Neural progenitor cell (in vitro differentiated cells): ENCODE measurements at regions not wholly inside any gene's neighbourhood (a gene's known extent, or its start where the extent isn't known, plus 50 kb on each side); places are given as distances from the start of the nearest gene placed in this dataset.

Experiments used
- DNase-seq: peaks from one replicate; pipeline ENCODE4 v3.0.0-alpha.2; 2016; ENCODE audit warnings: low spot score
- H2AFZ ChIP-seq: fragments of 200-600 bp; sonication (generic); replicated peaks from 2 replicates; pipeline ENCODE4 v1.6.1; 2016; ENCODE audit warnings: antibody characterized with exemption
- H3F3A ChIP-seq: fragments of 200-600 bp; sonication (generic); 2 replicates; pipeline ENCODE4 v1.6.1; 2016; ENCODE audit warnings: antibody characterized with exemption, low read depth
- H3K27ac ChIP-seq: fragments of 200-600 bp; sonication (generic); 2 replicates; pipeline ENCODE4 v1.5.1; 2016; ENCODE audit warnings: mild to moderate bottlenecking
- H3K27me3 ChIP-seq: fragments of 200-600 bp; sonication (generic); 2 replicates; pipeline ENCODE4 v1.6.1; 2016; ENCODE audit warnings: mild to moderate bottlenecking, moderate library complexity
- H3K36me3 ChIP-seq: fragments of 200-600 bp; sonication (generic); 2 replicates; pipeline ENCODE4 v1.5.1; 2016
- H3K4me1 ChIP-seq: fragments of 200-600 bp; sonication (generic); 2 replicates; pipeline ENCODE4 v1.6.1; 2016; ENCODE audit warnings: mixed run types
- H3K4me2 ChIP-seq: fragments of 200-600 bp; sonication (generic); 2 replicates; pipeline ENCODE4 v1.6.1; 2016
- H3K4me3 ChIP-seq: fragments of 200-600 bp; sonication (generic); 2 replicates; pipeline ENCODE4 v1.5.1; 2016
- H3K79me2 ChIP-seq: fragments of 200-600 bp; sonication (generic); 2 replicates; pipeline ENCODE4 v1.6.1; 2016; ENCODE audit warnings: low read depth
- H3K9ac ChIP-seq: fragments of 200-600 bp; sonication (generic); 2 replicates; pipeline ENCODE4 v1.6.1; 2016
- H3K9me3 ChIP-seq: fragments of 200-600 bp; sonication (generic); 2 replicates; pipeline ENCODE4 v1.5.1; 2016; ENCODE audit warnings: low read depth
- H4K20me1 ChIP-seq: fragments of 200-600 bp; sonication (generic); 2 replicates; pipeline ENCODE4 v1.6.1; 2016; ENCODE audit warnings: low read depth
- H3K27ac Mint-ChIP-seq: 3 replicates; pipeline ENCODE4 v1.8.0; 2021; ENCODE audit warnings: mixed read lengths
- H3K27me3 Mint-ChIP-seq: 2 replicates; pipeline ENCODE4 v1.8.0; 2022; ENCODE audit warnings: low read depth, mild to moderate bottlenecking, inconsistent platforms, moderate library complexity, mixed read lengths; ENCODE audit not compliant: insufficient read depth
- H3K36me3 Mint-ChIP-seq: 3 replicates; pipeline ENCODE4 v1.8.0; 2021; ENCODE audit warnings: mixed read lengths
- H3K4me1 Mint-ChIP-seq: 3 replicates; pipeline ENCODE4 v1.8.0; 2021; ENCODE audit warnings: mixed read lengths
- H3K4me3 Mint-ChIP-seq: 3 replicates; pipeline ENCODE4 v1.8.0; 2021; ENCODE audit warnings: mild to moderate bottlenecking, moderate library complexity, mixed read lengths
- H3K9me3 Mint-ChIP-seq: 3 replicates; pipeline ENCODE4 v1.8.0; 2020; ENCODE audit warnings: mixed read lengths
- CTCF ChIP-seq: fragments of 200-600 bp; sonication (generic); IDR thresholded peaks from 2 replicates; pipeline ENCODE4 v1.5.1; 2017; ENCODE audit warnings: antibody characterized with exemption, mild to moderate bottlenecking
- EZH2 ChIP-seq: fragments of 200-600 bp; sonication (generic); IDR thresholded peaks from 2 replicates; pipeline ENCODE4 v1.6.1; 2017; ENCODE audit warnings: antibody characterized with exemption, mild to moderate bottlenecking, moderate library complexity
- EZH2phosphoT487 ChIP-seq: fragments of 200-600 bp; sonication (generic); IDR thresholded peaks from 2 replicates; pipeline ENCODE4 v1.6.1; 2017; ENCODE audit warnings: antibody characterized with exemption

DNA sequence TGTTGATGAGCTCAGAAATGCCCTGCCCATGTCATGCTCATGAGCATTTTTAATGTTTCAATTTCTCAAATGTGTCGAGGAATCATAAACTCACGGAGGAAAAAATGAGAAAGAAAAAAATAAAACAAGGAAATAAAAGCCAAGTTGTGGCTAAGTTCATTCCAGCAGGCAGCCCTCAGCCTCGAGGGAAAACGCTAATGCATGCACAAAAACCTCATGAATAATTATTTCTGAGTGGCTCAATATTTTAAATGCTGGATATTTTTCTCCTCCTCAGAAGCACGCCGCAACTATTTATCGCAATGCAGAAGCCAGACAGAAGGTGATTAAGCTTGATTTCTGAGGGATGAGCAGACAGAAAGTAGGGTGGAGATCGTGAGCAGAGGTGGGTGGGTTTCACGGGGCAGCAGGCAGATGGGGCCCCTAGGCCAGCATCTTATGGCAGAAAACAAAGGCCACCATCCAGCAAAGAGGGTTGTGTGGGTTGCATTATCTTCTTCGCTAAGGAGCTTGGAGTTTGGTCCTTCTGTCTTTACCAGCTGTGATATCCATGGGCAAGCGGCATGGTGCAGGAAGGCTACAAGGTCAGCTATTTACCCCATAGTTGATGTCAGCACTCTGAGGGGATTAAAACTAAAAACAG is 151.5 kb upstream of the LRFN2 start:
- Histone ChIP-seq H3K4me2 (no peak overlapping the region), H2AFZ (no peak overlapping the region)
- TF ChIP-seq CTCF = no peak
- TF ChIP-seq EZH2 = no peak
- TF ChIP-seq EZH2phosphoT487 = no peak

GRCh38 chr6:40735521-40735920 is 148.4 kb upstream of the LRFN2 start:
- peaks cover 9% of the 10 kb centered on the region for H3K4me1 Mint-ChIP-seq
- TF ChIP-seq CTCF = no peak
- no peak for TF ChIP-seq EZH2
- no peak for TF ChIP-seq EZH2phosphoT487
- DNase-seq = no peak
- H3K27me3 Mint-ChIP-seq = peaks cover 8% of the 10 kb centered on the region
- no peaks in the 10 kb centered on the region for H3K9me3 Mint-ChIP-seq
- H3K4me3 Mint-ChIP-seq = no peak overlapping the region
- Histone ChIP-seq H3K36me3 (no peaks in the 10 kb centered on the region), H2AFZ (peak overlapping the region; percentile 57), H3K4me3 (no peak overlapping the region), H4K20me1 (no peaks in the 10 kb centered on the region), H3K4me2 (no peak overlapping the region), H3K9me3 (no peaks in the 10 kb centered on the region), H3K27me3 (no peaks in the 10 kb centered on the region), H3F3A (no peaks in the 10 kb centered on the region), H3K4me1 (peaks cover 6% of the 10 kb centered on the region), H3K27ac (no peak overlapping the region), H3K9ac (no peak overlapping the region), H3K79me2 (no peaks in the 10 kb centered on the region)
- no peak overlapping the region for H3K27ac Mint-ChIP-seq
- no peaks in the 10 kb centered on the region for H3K36me3 Mint-ChIP-seq

More for the DNA sequence above, 151.5 kb upstream of the LRFN2 start:
- H3K4me3 Mint-ChIP-seq = no peak overlapping the region
- Histone ChIP-seq H3K4me3 (no peak overlapping the region), H3K4me1 (peaks cover 6% of the 10 kb centered on the region), H4K20me1 (no peaks in the 10 kb centered on the region), H3K9ac (no peak overlapping the region), H3F3A (no peaks in the 10 kb centered on the region), H3K79me2 (no peaks in the 10 kb centered on the region), H3K36me3 (no peaks in the 10 kb centered on the region), H3K27ac (no peak overlapping the region), H3K27me3 (no peaks in the 10 kb centered on the region), H3K9me3 (no peaks in the 10 kb centered on the region)
- no peaks in the 10 kb centered on the region for H3K9me3 Mint-ChIP-seq
- H3K27me3 Mint-ChIP-seq = peaks cover 7% of the 10 kb centered on the region
- no peaks in the 10 kb centered on the region for H3K36me3 Mint-ChIP-seq
- no peak for DNase-seq
- peak overlapping the region; percentile 65 for H3K27ac Mint-ChIP-seq
- H3K4me1 Mint-ChIP-seq = peaks cover 8% of the 10 kb centered on the region

DNA sequence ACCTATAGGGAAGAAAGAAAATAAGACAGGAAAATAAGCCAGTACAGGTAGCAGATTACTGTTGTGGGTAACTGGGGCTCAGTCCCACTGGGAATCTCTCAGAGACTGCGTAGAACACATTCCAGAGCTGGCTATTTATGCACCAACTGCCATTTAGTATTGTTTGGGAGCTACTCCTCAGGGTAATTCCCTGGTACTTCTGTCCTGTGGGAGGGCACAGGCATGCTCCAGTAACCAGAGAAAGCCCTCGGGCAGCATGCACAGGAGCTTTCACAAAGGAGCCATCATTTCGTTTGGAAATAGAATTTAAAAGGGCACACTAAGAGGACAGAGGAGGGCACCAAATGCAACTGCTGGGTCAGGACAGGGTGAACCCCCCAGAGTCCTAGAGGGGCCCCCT is 148.0 kb upstream of the LRFN2 start:
- Histone ChIP-seq H3K36me3 (no peaks in the 10 kb centered on the region), H3K4me2 (no peak overlapping the region), H3K4me3 (no peak overlapping the region), H3K4me1 (peaks cover 6% of the 10 kb centered on the region), H3K9me3 (no peaks in the 10 kb centered on the region), H3F3A (no peaks in the 10 kb centered on the region), H2AFZ (peak overlapping the region; percentile 57), H4K20me1 (no peaks in the 10 kb centered on the region), H3K27ac (no peak overlapping the region), H3K9ac (no peak overlapping the region), H3K79me2 (no peaks in the 10 kb centered on the region), H3K27me3 (no peaks in the 10 kb centered on the region)
- Mint-ChIP-seq H3K4me3 (no peak overlapping the region), H3K36me3 (no peaks in the 10 kb centered on the region), H3K27me3 (peaks cover 8% of the 10 kb centered on the region), H3K4me1 (peaks cover 12% of the 10 kb centered on the region), H3K27ac (no peak overlapping the region), H3K9me3 (no peaks in the 10 kb centered on the region)
- DNase-seq = no peak
- TF ChIP-seq EZH2 (no peak), CTCF (no peak), EZH2phosphoT487 (no peak)
